ENCODE measurements at regions not wholly inside any gene's neighbourhood (a gene's known extent, or its start where the extent isn't known, plus 50 kb on each side); places are given as distances from the start of the nearest gene placed in this dataset.
A peak's percentile ranks its signal among the peaks of the same experiment; 100 is the strongest.

DNA sequence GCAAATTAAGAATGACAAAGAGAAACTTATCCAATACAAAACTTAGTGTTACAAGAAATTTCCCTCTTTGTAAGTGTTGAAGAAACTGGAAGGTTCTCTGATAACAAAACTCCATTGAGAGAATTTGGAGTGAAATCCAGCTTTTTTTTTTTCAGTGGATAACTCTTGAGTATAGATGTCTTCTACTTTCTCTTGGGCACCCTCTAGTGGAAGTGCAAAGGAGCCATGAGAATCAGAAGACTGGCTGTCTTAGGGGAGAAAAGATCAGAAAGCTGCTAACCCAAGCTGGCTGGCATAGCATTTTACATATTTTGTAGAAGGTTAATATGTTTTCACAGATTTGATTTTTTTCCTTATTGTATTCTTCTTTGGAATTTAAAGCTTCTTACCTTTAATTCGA, 138.8 kb upstream of the SATB2 start:
- Histone ChIP-seq H3F3A (ENCODE audit: insufficient read depth, low read length) (no peaks in the 10 kb centered on the region), H3K9me3 (ENCODE audit: low read length) (no peaks in the 10 kb centered on the region), H3K27me3 (ENCODE audit: insufficient read depth, low read length) (no peaks in the 10 kb centered on the region; the same call in 1 of the 2 replicates), H4K20me1 (ENCODE audit: insufficient read depth, low read length) (no peaks in the 10 kb centered on the region), H3K4me2 (ENCODE audit: low read length) (no peak overlapping the region), H3K4me1 (ENCODE audit: insufficient read depth, low read length, severe bottlenecking) (no peaks in the 10 kb centered on the region), H3K9ac (ENCODE audit: low read length) (no peak overlapping the region), H3K27ac (ENCODE audit: low read depth, low read length, poor library complexity, severe bottlenecking) (no peak overlapping the region), H3K9me2 (ENCODE audit: low read depth, low read length) (no peaks in the 10 kb centered on the region), H3K4me3 (ENCODE audit: low read depth, low read length, poor library complexity, severe bottlenecking) (no peak overlapping the region), H3K79me2 (ENCODE audit: insufficient read depth, low read length) (no peaks in the 10 kb centered on the region), H2AFZ (ENCODE audit: low read length) (no peak overlapping the region), H3K36me3 (ENCODE audit: insufficient read depth, low read length) (no peaks in the 10 kb centered on the region)
- no peak for TF ChIP-seq EZH2 (IDR thresholded peaks at IDR 0.05; ENCODE audit: borderline replicate concordance, low read length)
- TF ChIP-seq, protein P1, sequence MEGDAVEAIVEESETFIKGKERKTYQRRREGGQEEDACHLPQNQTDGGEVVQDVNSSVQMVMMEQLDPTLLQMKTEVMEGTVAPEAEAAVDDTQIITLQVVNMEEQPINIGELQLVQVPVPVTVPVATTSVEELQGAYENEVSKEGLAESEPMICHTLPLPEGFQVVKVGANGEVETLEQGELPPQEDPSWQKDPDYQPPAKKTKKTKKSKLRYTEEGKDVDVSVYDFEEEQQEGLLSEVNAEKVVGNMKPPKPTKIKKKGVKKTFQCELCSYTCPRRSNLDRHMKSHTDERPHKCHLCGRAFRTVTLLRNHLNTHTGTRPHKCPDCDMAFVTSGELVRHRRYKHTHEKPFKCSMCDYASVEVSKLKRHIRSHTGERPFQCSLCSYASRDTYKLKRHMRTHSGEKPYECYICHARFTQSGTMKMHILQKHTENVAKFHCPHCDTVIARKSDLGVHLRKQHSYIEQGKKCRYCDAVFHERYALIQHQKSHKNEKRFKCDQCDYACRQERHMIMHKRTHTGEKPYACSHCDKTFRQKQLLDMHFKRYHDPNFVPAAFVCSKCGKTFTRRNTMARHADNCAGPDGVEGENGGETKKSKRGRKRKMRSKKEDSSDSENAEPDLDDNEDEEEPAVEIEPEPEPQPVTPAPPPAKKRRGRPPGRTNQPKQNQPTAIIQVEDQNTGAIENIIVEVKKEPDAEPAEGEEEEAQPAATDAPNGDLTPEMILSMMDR (IDR thresholded peaks at IDR 0.05; ENCODE audit: low read length), result peak; percentile 69

DNA sequence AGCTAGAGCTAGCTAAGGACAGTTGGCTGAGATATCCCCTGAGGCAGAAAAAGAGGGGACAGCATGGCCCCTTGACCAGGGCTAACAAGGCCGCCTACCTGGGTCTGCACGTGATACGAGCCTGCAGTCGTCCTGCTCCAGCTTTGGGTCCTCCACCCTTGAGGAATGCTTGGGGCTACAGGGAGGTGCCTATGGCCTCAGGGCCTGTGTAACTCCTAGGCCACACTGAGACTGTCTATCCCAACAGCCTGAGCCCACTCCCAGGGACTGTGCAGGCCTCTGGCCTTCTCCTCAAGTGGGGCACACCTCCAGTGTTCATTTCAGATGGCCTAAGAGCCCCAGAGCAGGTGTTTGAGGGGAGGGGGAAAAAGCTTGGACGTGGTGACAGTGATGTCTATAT, 136.7 kb upstream of the SATB2 start:
- H3K9me3 ChIP-seq (ENCODE audit: low read length), result no peaks in the 10 kb centered on the region
- H3K27me3 ChIP-seq (ENCODE audit: insufficient read depth, low read length), result no peaks in the 10 kb centered on the region; the same call in 1 of the 2 replicates

DNA sequence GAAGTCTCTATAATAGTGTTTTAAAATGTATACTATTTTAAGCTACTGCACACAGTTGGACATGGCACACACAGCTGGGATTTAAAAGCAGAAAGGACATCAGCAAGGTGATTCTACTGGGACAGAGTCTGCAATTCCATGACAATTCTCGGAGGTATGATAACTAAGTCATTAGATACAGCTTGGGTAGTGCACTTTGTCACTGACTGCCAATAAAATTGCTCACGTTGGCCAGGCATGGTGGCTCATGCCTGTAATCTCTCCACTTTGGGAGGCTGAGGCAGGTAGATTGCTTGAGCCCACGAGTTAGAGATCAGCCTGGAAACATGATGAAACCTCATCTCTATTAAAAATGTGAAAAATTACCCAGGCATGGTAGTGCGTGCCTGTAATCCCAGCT, 134.1 kb upstream of the SATB2 start:
- Histone ChIP-seq H2AFZ (ENCODE audit: low read length) (no peak overlapping the region), H3K9ac (ENCODE audit: low read length) (no peak overlapping the region), H3K9me2 (ENCODE audit: low read depth, low read length) (no peaks in the 10 kb centered on the region), H3K79me2 (ENCODE audit: insufficient read depth, low read length) (no peaks in the 10 kb centered on the region), H3K4me1 (ENCODE audit: insufficient read depth, low read length, severe bottlenecking) (no peaks in the 10 kb centered on the region), H3K4me3 (ENCODE audit: low read depth, low read length, poor library complexity, severe bottlenecking) (no peak overlapping the region), H3K9me3 (ENCODE audit: low read length) (no peaks in the 10 kb centered on the region), H3K27ac (ENCODE audit: low read depth, low read length, poor library complexity, severe bottlenecking) (no peak overlapping the region), H3K36me3 (ENCODE audit: insufficient read depth, low read length) (no peaks in the 10 kb centered on the region), H3K4me2 (ENCODE audit: low read length) (no peak overlapping the region), H4K20me1 (ENCODE audit: insufficient read depth, low read length) (no peaks in the 10 kb centered on the region), H3K27me3 (ENCODE audit: insufficient read depth, low read length) (no peaks in the 10 kb centered on the region; the same call in 1 of the 2 replicates), H3F3A (ENCODE audit: insufficient read depth, low read length) (no peaks in the 10 kb centered on the region)
- TF ChIP-seq, protein P1 (IDR thresholded peaks at IDR 0.05; ENCODE audit: low read length), result no peak
- no peak for TF ChIP-seq EZH2 (IDR thresholded peaks at IDR 0.05; ENCODE audit: borderline replicate concordance, low read length)

More for the DNA sequence above, 136.7 kb upstream of the SATB2 start:
- no peaks in the 10 kb centered on the region for H3K4me1 ChIP-seq (ENCODE audit: insufficient read depth, low read length, severe bottlenecking)
- H3K9me2 ChIP-seq (ENCODE audit: low read depth, low read length), result no peaks in the 10 kb centered on the region
- no peaks in the 10 kb centered on the region for H3K36me3 ChIP-seq (ENCODE audit: insufficient read depth, low read length)
- H3K4me2 ChIP-seq (ENCODE audit: low read length), result no peak overlapping the region
- no peak overlapping the region for H3K27ac ChIP-seq (ENCODE audit: low read depth, low read length, poor library complexity, severe bottlenecking)
- TF ChIP-seq, protein P1 (IDR thresholded peaks at IDR 0.05; ENCODE audit: low read length), result no peak
- no peak for TF ChIP-seq EZH2 (IDR thresholded peaks at IDR 0.05; ENCODE audit: borderline replicate concordance, low read length)
- H3K4me3 ChIP-seq (ENCODE audit: low read depth, low read length, poor library complexity, severe bottlenecking), result no peak overlapping the region
- H3K9ac ChIP-seq (ENCODE audit: low read length), result no peak overlapping the region
- no peaks in the 10 kb centered on the region for H4K20me1 ChIP-seq (ENCODE audit: insufficient read depth, low read length)
- no peak overlapping the region for H2AFZ ChIP-seq (ENCODE audit: low read length)
- no peaks in the 10 kb centered on the region for H3F3A ChIP-seq (ENCODE audit: insufficient read depth, low read length)
- H3K79me2 ChIP-seq (ENCODE audit: insufficient read depth, low read length), result no peaks in the 10 kb centered on the region

Data from OCI-LY1 (cell line).